BJ (cell line): ENCODE measurements at regions not wholly inside any gene's neighbourhood (a gene's known extent, or its start where the extent isn't known, plus 50 kb on each side); places are given as distances from the start of the nearest gene placed in this dataset.

Experiments used
- CTCF ChIA-PET: fragments of 350-600 bp; formaldehyde crosslinking; extraction: SDS; loops from one replicate; lab custom pipeline; 2021; ENCODE audit warnings: antibody characterized with exemption, inconsistent platforms; lab: Yijun Ruan, JAX
- POLR2A ChIA-PET: fragments of 300-600 bp; sonication (Branson Sonifier 250); formaldehyde crosslinking; extraction: SDS; loops from one replicate; lab custom pipeline; 2021; ENCODE audit warnings: antibody characterized with exemption; lab: Charles Lee
- DNase-seq: peaks from one replicate; pipeline ENCODE4 v3.0.0-alpha.2; 2011; ENCODE audit warnings: low read depth
- H3K27me3 ChIP-seq: 2 replicates; pipeline ENCODE4 v1.6.0; 2011; ENCODE audit warnings: low read length; ENCODE audit not compliant: control insufficient read depth, insufficient read depth
- H3K36me3 ChIP-seq: 2 replicates; pipeline ENCODE4 v1.5.1; 2011; ENCODE audit warnings: low read length; ENCODE audit not compliant: control insufficient read depth, insufficient read depth
- H3K4me3 ChIP-seq: 2 replicates; pipeline ENCODE4 v1.5.1; 2011; ENCODE audit warnings: low read depth, mild to moderate bottlenecking, control low read depth, low read length
- CTCF ChIP-seq: IDR thresholded peaks from 2 replicates; pipeline ENCODE4 v1.5.1; 2011; ENCODE audit warnings: low read depth, mild to moderate bottlenecking, control low read depth, inconsistent platforms, low read length, moderate library complexity; ENCODE audit not compliant: insufficient read depth

GRCh38 chr17:22654447-22654846, 962.1 kb downstream of the KCNJ18 start:
- ChIA-PET CTCF (no interaction called here), POLR2A (no interaction called here)
- TF ChIP-seq CTCF: no peak
- H3K27me3 ChIP-seq: no peaks in the 10 kb centered on the region
- no peak for DNase-seq
- no peaks in the 10 kb centered on the region for H3K36me3 ChIP-seq
- no peak overlapping the region for H3K4me3 ChIP-seq

- ChIA-PET CTCF (no interaction called here), POLR2A (no interaction called here)
These were observed 977.4 kb downstream of the KCNJ18 start for GRCh38 chr17:22669721-22670120.

GRCh38 chr17:22671110-22671509, 978.8 kb downstream of the KCNJ18 start:
- no peaks in the 10 kb centered on the region for H3K27me3 ChIP-seq
- DNase-seq: no peak
- H3K4me3 ChIP-seq: no peak overlapping the region
- no peaks in the 10 kb centered on the region for H3K36me3 ChIP-seq
- POLR2A ChIA-PET: no interaction called here
- CTCF ChIA-PET: no interaction called here
- TF ChIP-seq CTCF: no peak

More at GRCh38 chr17:22669721-22670120, 977.4 kb downstream of the KCNJ18 start:
- Histone ChIP-seq H3K27me3 (no peaks in the 10 kb centered on the region), H3K4me3 (no peak overlapping the region), H3K36me3 (no peaks in the 10 kb centered on the region)
- no peak for TF ChIP-seq CTCF
- no peak for DNase-seq

GRCh38 chr17:22692066-22692805, 999.9 kb downstream of the KCNJ18 start:
- no peak for DNase-seq
- Histone ChIP-seq H3K27me3 (no peaks in the 10 kb centered on the region), H3K36me3 (no peaks in the 10 kb centered on the region), H3K4me3 (no peak overlapping the region)
- ChIA-PET POLR2A (no interaction called here), CTCF (no interaction called here)
- TF ChIP-seq CTCF: no peak

DNA sequence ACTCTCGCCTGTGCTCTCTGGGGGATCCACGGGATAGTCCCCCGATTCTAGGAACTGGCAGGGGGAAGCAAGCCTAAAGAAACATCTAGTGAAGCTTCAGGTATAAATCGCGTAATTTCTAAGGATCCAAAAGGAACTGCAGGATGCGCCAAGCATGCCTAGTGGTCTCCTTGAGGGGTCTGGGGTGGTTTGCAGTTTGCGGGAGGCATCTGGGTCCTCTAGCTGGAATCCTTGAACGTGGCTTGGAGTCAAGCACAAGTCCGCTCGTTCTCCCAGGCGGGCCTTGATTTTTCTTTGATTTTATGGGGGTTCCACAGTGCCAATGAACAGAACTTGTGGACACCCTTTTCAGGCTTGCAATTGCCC, 1000.5 kb downstream of the KCNJ18 start:
- CTCF ChIA-PET: no interaction called here

More for the DNA sequence above, 1000.5 kb downstream of the KCNJ18 start:
- Histone ChIP-seq H3K4me3 (no peak overlapping the region), H3K27me3 (no peaks in the 10 kb centered on the region), H3K36me3 (no peaks in the 10 kb centered on the region)
- no peak for DNase-seq
- POLR2A ChIA-PET: no interaction called here
- TF ChIP-seq CTCF: no peak
